Loucy (cell line): ENCODE measurements at regions not wholly inside any gene's neighbourhood (a gene's known extent, or its start where the extent isn't known, plus 50 kb on each side); places are given as distances from the start of the nearest gene placed in this dataset.

Experiments
- H2AFZ ChIP-seq: fragments of 200-600 bp; sonication (generic); 2 replicates; pipeline ENCODE4 v1.6.0; 2016; ENCODE audit warnings: antibody characterized with exemption, mild to moderate bottlenecking, low read length, moderate library complexity
- H3F3A ChIP-seq: fragments of 200-600 bp; 2 replicates; pipeline ENCODE4 v1.6.0; 2016; ENCODE audit warnings: antibody characterized with exemption, low read depth, mild to moderate bottlenecking
- H3K27me3 ChIP-seq: fragments of 200-600 bp; sonication (generic); 2 replicates; pipeline ENCODE4 v1.6.1; 2014; ENCODE audit warnings: low read length, mild to moderate bottlenecking; ENCODE audit not compliant: insufficient read depth, poor library complexity, severe bottlenecking
- H3K36me3 ChIP-seq: fragments of 200-600 bp; sonication (generic); 2 replicates; pipeline ENCODE4 v1.6.1; 2016; ENCODE audit warnings: low read length; ENCODE audit not compliant: insufficient read depth
- H3K4me1 ChIP-seq: fragments of 200-600 bp; sonication (generic); 2 replicates; pipeline ENCODE4 v1.5.1; 2014; ENCODE audit warnings: low read length, mild to moderate bottlenecking; ENCODE audit not compliant: insufficient read depth, poor library complexity, severe bottlenecking
- H3K4me2 ChIP-seq: fragments of 200-600 bp; sonication (generic); 2 replicates; pipeline ENCODE4 v1.6.0; 2014; ENCODE audit warnings: antibody characterized with exemption, low read length, low read depth, mild to moderate bottlenecking; ENCODE audit not compliant: poor library complexity, severe bottlenecking
- H3K4me3 ChIP-seq: fragments of 200-600 bp; sonication (generic); 2 replicates; pipeline ENCODE4 v1.5.1; 2014; ENCODE audit warnings: low read length, mild to moderate bottlenecking, mixed read lengths; ENCODE audit not compliant: poor library complexity, severe bottlenecking
- H3K79me2 ChIP-seq: fragments of 200-600 bp; sonication (generic); 2 replicates; pipeline ENCODE4 v1.6.1; 2014; ENCODE audit warnings: low read length; ENCODE audit not compliant: insufficient read depth
- H3K9ac ChIP-seq: fragments of 200-600 bp; sonication (generic); 2 replicates; pipeline ENCODE4 v1.6.0; 2014; ENCODE audit warnings: mild to moderate bottlenecking, low read depth, low read length, moderate library complexity; ENCODE audit not compliant: poor library complexity, severe bottlenecking
- H3K9me2 ChIP-seq: fragments of 200-600 bp; sonication (generic); replicated peaks from 2 replicates; pipeline ENCODE4 v1.6.1; 2016; ENCODE audit warnings: low read depth, low read length, mixed read lengths
- H3K9me3 ChIP-seq: fragments of 200-600 bp; sonication (generic); 2 replicates; pipeline ENCODE4 v1.6.1; 2014; ENCODE audit warnings: mild to moderate bottlenecking, antibody characterized with exemption, low read length, low read depth; ENCODE audit not compliant: insufficient read depth
- H4K20me1 ChIP-seq: fragments of 200-600 bp; sonication (generic); 2 replicates; pipeline ENCODE4 v1.6.0; 2014; ENCODE audit warnings: antibody characterized with exemption, low read length, mild to moderate bottlenecking; ENCODE audit not compliant: insufficient read depth, poor library complexity, severe bottlenecking
- EZH2phosphoT487 ChIP-seq: fragments of 200-600 bp; IDR thresholded peaks from 2 replicates; pipeline ENCODE4 v1.6.1; 2018; ENCODE audit warnings: antibody characterized with exemption, mild to moderate bottlenecking, moderate library complexity, borderline replicate concordance
- TF ChIP-seq, protein P1 (sequence below): fragments of 200-600 bp; sonication (generic); conservative IDR thresholded peaks from 2 replicates; pipeline ENCODE4 v1.5.1; 2014; ENCODE audit warnings: mild to moderate bottlenecking, antibody characterized with exemption, low read length

- Histone ChIP-seq H3K36me3 (no peaks in the 10 kb centered on the region), H3F3A (no peaks in the 10 kb centered on the region), H3K27me3 (no peaks in the 10 kb centered on the region), H3K4me3 (no peak overlapping the region), H4K20me1 (no peaks in the 10 kb centered on the region), H3K9me2 (no peaks in the 10 kb centered on the region), H3K79me2 (no peaks in the 10 kb centered on the region), H3K4me1 (no peaks in the 10 kb centered on the region), H3K4me2 (no peak overlapping the region), H2AFZ (no peak overlapping the region), H3K9me3 (no peaks in the 10 kb centered on the region), H3K9ac (no peak overlapping the region)
- TF ChIP-seq EZH2phosphoT487, result no peak
- TF ChIP-seq, protein P1, sequence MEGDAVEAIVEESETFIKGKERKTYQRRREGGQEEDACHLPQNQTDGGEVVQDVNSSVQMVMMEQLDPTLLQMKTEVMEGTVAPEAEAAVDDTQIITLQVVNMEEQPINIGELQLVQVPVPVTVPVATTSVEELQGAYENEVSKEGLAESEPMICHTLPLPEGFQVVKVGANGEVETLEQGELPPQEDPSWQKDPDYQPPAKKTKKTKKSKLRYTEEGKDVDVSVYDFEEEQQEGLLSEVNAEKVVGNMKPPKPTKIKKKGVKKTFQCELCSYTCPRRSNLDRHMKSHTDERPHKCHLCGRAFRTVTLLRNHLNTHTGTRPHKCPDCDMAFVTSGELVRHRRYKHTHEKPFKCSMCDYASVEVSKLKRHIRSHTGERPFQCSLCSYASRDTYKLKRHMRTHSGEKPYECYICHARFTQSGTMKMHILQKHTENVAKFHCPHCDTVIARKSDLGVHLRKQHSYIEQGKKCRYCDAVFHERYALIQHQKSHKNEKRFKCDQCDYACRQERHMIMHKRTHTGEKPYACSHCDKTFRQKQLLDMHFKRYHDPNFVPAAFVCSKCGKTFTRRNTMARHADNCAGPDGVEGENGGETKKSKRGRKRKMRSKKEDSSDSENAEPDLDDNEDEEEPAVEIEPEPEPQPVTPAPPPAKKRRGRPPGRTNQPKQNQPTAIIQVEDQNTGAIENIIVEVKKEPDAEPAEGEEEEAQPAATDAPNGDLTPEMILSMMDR, result no peak
These were observed 720.6 kb downstream of the TAF11L14 start for GRCh38 chr5:18354828-18355227.

DNA sequence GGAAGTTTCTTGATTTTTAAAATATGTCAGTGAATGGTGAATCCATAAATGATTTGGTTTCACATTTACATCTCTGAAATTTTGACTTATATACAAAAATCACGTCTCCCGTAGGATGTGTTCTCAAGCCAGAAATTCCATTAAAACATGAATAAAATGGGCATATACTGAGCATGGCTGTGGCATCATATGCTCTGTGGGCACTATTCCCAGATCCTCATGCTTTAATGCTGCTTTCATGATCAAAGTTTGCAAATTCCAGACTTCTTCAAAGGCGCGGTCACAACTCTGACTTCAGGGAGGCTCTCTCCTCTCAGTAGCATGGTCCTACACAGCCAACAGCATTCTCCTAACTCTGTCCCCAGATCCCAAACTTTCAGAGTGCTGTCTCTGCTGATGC, 723.2 kb downstream of the TAF11L14 start:
- no peaks in the 10 kb centered on the region for H3K9me3 ChIP-seq
- H3K4me3 ChIP-seq, result no peak overlapping the region
- H3K9me2 ChIP-seq, result no peaks in the 10 kb centered on the region
- H3K36me3 ChIP-seq, result no peaks in the 10 kb centered on the region
- H3K4me1 ChIP-seq, result no peaks in the 10 kb centered on the region
- H3F3A ChIP-seq, result no peaks in the 10 kb centered on the region
- TF ChIP-seq, protein P1, result no peak
- no peak for TF ChIP-seq EZH2phosphoT487
- no peak overlapping the region for H3K4me2 ChIP-seq
- H2AFZ ChIP-seq, result no peak overlapping the region
- H3K9ac ChIP-seq, result no peak overlapping the region
- no peaks in the 10 kb centered on the region for H4K20me1 ChIP-seq
- no peaks in the 10 kb centered on the region for H3K79me2 ChIP-seq
- H3K27me3 ChIP-seq, result no peaks in the 10 kb centered on the region

GRCh38 chr5:18366234-18366633, 732.0 kb downstream of the TAF11L14 start:
- Histone ChIP-seq H3K9ac (no peak overlapping the region), H3K4me3 (no peak overlapping the region), H3K79me2 (no peaks in the 10 kb centered on the region), H3K36me3 (no peaks in the 10 kb centered on the region), H3F3A (no peaks in the 10 kb centered on the region), H3K4me1 (no peaks in the 10 kb centered on the region), H3K9me2 (no peaks in the 10 kb centered on the region), H3K27me3 (no peaks in the 10 kb centered on the region), H2AFZ (no peak overlapping the region), H4K20me1 (no peaks in the 10 kb centered on the region), H3K9me3 (no peaks in the 10 kb centered on the region), H3K4me2 (no peak overlapping the region)
- TF ChIP-seq, protein P1, result no peak
- no peak for TF ChIP-seq EZH2phosphoT487
